SK-N-MC (cell line): ENCODE measurements at regions not wholly inside any gene's neighbourhood (a gene's known extent, or its start where the extent isn't known, plus 50 kb on each side); places are given as distances from the start of the nearest gene placed in this dataset.
"Not testable (repeated sequence)": the region's sequence is repeated elsewhere in the genome, so short reads cannot be mapped to it uniquely, and the experiment has no call there.

Experiments
- EZH2 ChIP-seq: fragments of 200-600 bp; sonication (generic); IDR thresholded peaks from one replicate; pipeline ENCODE4 v1.6.1; 2017; ENCODE audit warnings: antibody characterized with exemption
- POLR2AphosphoS5 ChIP-seq: IDR thresholded peaks from 2 replicates; pipeline ENCODE4 v1.6.1; 2012; ENCODE audit warnings: mild to moderate bottlenecking, low read depth, low read length, borderline replicate concordance

DNA sequence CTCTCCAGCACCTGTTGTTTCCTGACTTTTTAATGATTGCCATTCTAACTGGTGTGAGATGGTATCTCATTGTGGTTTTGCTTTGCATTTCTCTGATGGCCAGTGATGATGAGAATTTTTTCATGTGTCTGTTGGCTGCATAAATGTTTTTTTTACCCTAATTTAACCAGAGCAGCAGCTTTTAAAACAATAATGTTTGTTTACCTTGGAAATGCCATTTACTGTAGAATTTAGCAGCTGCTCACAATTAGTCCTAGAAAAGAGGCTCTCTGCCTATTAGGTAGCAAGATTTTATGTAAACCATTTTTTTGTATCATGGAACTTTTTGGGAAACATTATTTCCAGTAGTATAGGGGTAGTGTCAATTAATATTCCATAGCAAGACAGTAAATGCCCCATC, 761.4 kb downstream of the ZNF385D start:
- TF ChIP-seq POLR2AphosphoS5, EZH2: not testable (repeated sequence)
